GM23338 (cell line): ENCODE measurements at regions not wholly inside any gene's neighbourhood (a gene's known extent, or its start where the extent isn't known, plus 50 kb on each side); places are given as distances from the start of the nearest gene placed in this dataset.

Experiments
- ATAC-seq: fragments of 200-7000 bp; cut with Tn5 transposase; 3 replicates; pipeline ENCODE4 v1.9.1; 2020
- DNase-seq: peaks from one replicate; pipeline ENCODE4 v3.0.0-alpha.2; 2015; ENCODE audit warnings: low spot score
- H2AFZ ChIP-seq: fragments of 200-600 bp; sonication (generic); 2 replicates; pipeline ENCODE4 v1.8.0; 2016; ENCODE audit warnings: antibody characterized with exemption, mild to moderate bottlenecking, moderate library complexity
- H3F3A ChIP-seq: fragments of 200-600 bp; sonication (generic); replicated peaks from 2 replicates; pipeline ENCODE4 v1.8.0; 2017; ENCODE audit warnings: antibody characterized with exemption, mixed run types, low read depth
- H3K27ac ChIP-seq: fragments of 200-600 bp; sonication (generic); 2 replicates; pipeline ENCODE4 v1.6.1; 2016; ENCODE audit warnings: low read depth
- H3K27me3 ChIP-seq: fragments of 200-600 bp; sonication (generic); 2 replicates; pipeline ENCODE4 v1.8.0; 2016; ENCODE audit warnings: mild to moderate bottlenecking, mixed run types, moderate library complexity; ENCODE audit not compliant: insufficient read depth
- H3K36me3 ChIP-seq: fragments of 200-600 bp; sonication (generic); 2 replicates; pipeline ENCODE4 v1.8.0; 2016; ENCODE audit warnings: mild to moderate bottlenecking; ENCODE audit not compliant: insufficient read depth
- H3K4me1 ChIP-seq: fragments of 200-600 bp; sonication (generic); 2 replicates; pipeline ENCODE4 v1.8.0; 2016; ENCODE audit warnings: mild to moderate bottlenecking, moderate library complexity; ENCODE audit not compliant: insufficient read depth
- H3K4me2 ChIP-seq: fragments of 200-600 bp; sonication (generic); 2 replicates; pipeline ENCODE4 v1.7.1; 2017; ENCODE audit warnings: mixed run types
- H3K4me3 ChIP-seq: fragments of 200-600 bp; sonication (generic); 2 replicates; pipeline ENCODE4 v1.6.1; 2016; ENCODE audit warnings: mixed run types
- H3K79me2 ChIP-seq: fragments of 200-600 bp; sonication (generic); replicated peaks from 2 replicates; pipeline ENCODE4 v1.8.0; 2017; ENCODE audit warnings: mild to moderate bottlenecking; ENCODE audit not compliant: insufficient read depth
- H3K9me2 ChIP-seq: fragments of 200-600 bp; sonication (generic); 2 replicates; pipeline ENCODE4 v1.8.0; 2017; ENCODE audit not compliant: insufficient read depth
- H4K20me1 ChIP-seq: fragments of 200-600 bp; sonication (generic); replicated peaks from 2 replicates; pipeline ENCODE4 v1.8.0; 2017; ENCODE audit warnings: mild to moderate bottlenecking; ENCODE audit not compliant: insufficient read depth
- H3K27ac Mint-ChIP-seq: 2 replicates; pipeline ENCODE4 v1.8.0; 2020; ENCODE audit warnings: inconsistent platforms, mild to moderate bottlenecking, moderate library complexity, mixed read lengths
- H3K27me3 Mint-ChIP-seq: 3 replicates; pipeline ENCODE4 v1.8.0; 2022; ENCODE audit warnings: low read depth, mild to moderate bottlenecking, moderate library complexity, mixed read lengths, inconsistent platforms; ENCODE audit not compliant: insufficient read depth, poor library complexity
- H3K36me3 Mint-ChIP-seq: 3 replicates; pipeline ENCODE4 v1.8.0; 2021; ENCODE audit warnings: low read depth, mild to moderate bottlenecking, inconsistent platforms, moderate library complexity, mixed read lengths
- H3K4me1 Mint-ChIP-seq: 3 replicates; pipeline ENCODE4 v1.8.0; 2020; ENCODE audit warnings: mild to moderate bottlenecking, inconsistent platforms, mixed read lengths
- H3K4me3 Mint-ChIP-seq: 3 replicates; pipeline ENCODE4 v1.8.0; 2021; ENCODE audit warnings: moderate library complexity, mild to moderate bottlenecking, inconsistent platforms, mixed read lengths
- H3K9me3 Mint-ChIP-seq: 3 replicates; pipeline ENCODE4 v1.8.0; 2020; ENCODE audit warnings: moderate library complexity, mild to moderate bottlenecking, inconsistent platforms, mixed read lengths
- CREB1 ChIP-seq: fragments of 250-450 bp; sonication (Bioruptor Pico); IDR thresholded peaks from 2 replicates; pipeline ENCODE4 v1.5.0; 2020; ENCODE audit warnings: low read depth, mild to moderate bottlenecking, moderate library complexity
- CTCF ChIP-seq, 2 experiments: fragments of 200-600 bp in 1 of 2; sonication (generic) in 1 of 2; conservative IDR thresholded peaks; 2 replicates each; pipeline versions ENCODE4 v1.5.1 to v1.6.1; 2016 to 2017; ENCODE audit warnings: antibody characterized with exemption in 2 of 2, low read depth in 2 of 2, mild to moderate bottlenecking in 2 of 2, moderate library complexity in 1 of 2
- ETS1 ChIP-seq: IDR thresholded peaks from 2 replicates; pipeline ENCODE4 v1.6.1; 2016; ENCODE audit warnings: antibody characterized with exemption
- EZH2 ChIP-seq: fragments of 200-600 bp; sonication (generic); IDR thresholded peaks from one replicate; pipeline ENCODE4 v1.8.0; 2017; ENCODE audit warnings: antibody characterized with exemption, mild to moderate bottlenecking, low read depth; ENCODE audit not compliant: unreplicated experiment
- EZH2phosphoT487 ChIP-seq: fragments of 200-600 bp; sonication (generic); IDR thresholded peaks from one replicate; pipeline ENCODE4 v1.8.1; 2018; ENCODE audit warnings: antibody characterized with exemption; ENCODE audit not compliant: unreplicated experiment
- JUNB ChIP-seq: IDR thresholded peaks from one replicate; pipeline ENCODE4 v1.6.1; 2016; ENCODE audit warnings: antibody characterized with exemption; ENCODE audit not compliant: unreplicated experiment
- NANOG ChIP-seq: IDR thresholded peaks from 2 replicates; pipeline ENCODE4 v1.6.1; 2016; ENCODE audit warnings: antibody characterized with exemption, borderline replicate concordance
- POLR2AphosphoS5 ChIP-seq: IDR thresholded peaks from 2 replicates; pipeline ENCODE4 v1.6.1; 2016; ENCODE audit warnings: antibody characterized with exemption, low read depth
- REST ChIP-seq: IDR thresholded peaks from one replicate; pipeline ENCODE4 v1.6.1; 2018; ENCODE audit warnings: antibody characterized with exemption; ENCODE audit not compliant: unreplicated experiment
- STAT1 ChIP-seq: IDR thresholded peaks from one replicate; pipeline ENCODE4 v1.6.1; 2016; ENCODE audit warnings: antibody characterized with exemption; ENCODE audit not compliant: unreplicated experiment
- ZNF114 ChIP-seq: fragments of 250-450 bp; sonication (Bioruptor Pico); IDR thresholded peaks from 2 replicates; pipeline ENCODE4 v1.5.0; 2020; ENCODE audit warnings: mild to moderate bottlenecking, moderate library complexity
- ZNF331 ChIP-seq: fragments of 250-450 bp; sonication (Bioruptor Pico); IDR thresholded peaks from 2 replicates; pipeline ENCODE4 v1.5.0; 2020; ENCODE audit warnings: low read depth, mild to moderate bottlenecking, moderate library complexity

- no peak overlapping the region for H3K27ac ChIP-seq
- no peak overlapping the region for H3K4me2 ChIP-seq
- no peaks in the 10 kb centered on the region for H4K20me1 ChIP-seq
- H3F3A ChIP-seq: no peaks in the 10 kb centered on the region
- TF ChIP-seq EZH2: no peak
- TF ChIP-seq EZH2phosphoT487: no peak
- TF ChIP-seq JUNB: no peak
- TF ChIP-seq ETS1: no peak
- TF ChIP-seq ZNF114 (CRISPR knock-in tag): no peak
- ATAC-seq: no peak
- H3K36me3 Mint-ChIP-seq: no peaks in the 10 kb centered on the region
- H2AFZ ChIP-seq: no peak overlapping the region
- no peaks in the 10 kb centered on the region for H3K27me3 ChIP-seq
- H3K9me3 Mint-ChIP-seq: no peaks in the 10 kb centered on the region
- H3K4me1 Mint-ChIP-seq: no peaks in the 10 kb centered on the region
- H3K4me3 Mint-ChIP-seq: no peak overlapping the region
- no peak overlapping the region for H3K27ac Mint-ChIP-seq
- H3K27me3 Mint-ChIP-seq: peaks cover 6% of the 10 kb centered on the region
- H3K9me2 ChIP-seq: no peaks in the 10 kb centered on the region; the same call in 1 of the 2 replicates
- DNase-seq: no peak
- no peaks in the 10 kb centered on the region for H3K4me1 ChIP-seq
- H3K79me2 ChIP-seq: no peaks in the 10 kb centered on the region
- H3K4me3 ChIP-seq: no peak overlapping the region
- no peaks in the 10 kb centered on the region for H3K36me3 ChIP-seq
These were observed 93.6 kb upstream of the PITX1 start for GRCh38 chr5:135127439-135128240.

- Histone ChIP-seq H3K36me3 (no peaks in the 10 kb centered on the region), H3K4me1 (no peaks in the 10 kb centered on the region), H4K20me1 (no peaks in the 10 kb centered on the region), H3K27me3 (no peaks in the 10 kb centered on the region), H3K4me3 (no peak overlapping the region), H3K4me2 (no peak overlapping the region), H2AFZ (no peak overlapping the region), H3K27ac (no peak overlapping the region), H3F3A (no peaks in the 10 kb centered on the region), H3K79me2 (no peaks in the 10 kb centered on the region), H3K9me2 (no peaks in the 10 kb centered on the region; the same call in 1 of the 2 replicates)
- no peak overlapping the region for H3K27ac Mint-ChIP-seq
- DNase-seq (no peak), ATAC-seq (no peak)
- no peaks in the 10 kb centered on the region for H3K36me3 Mint-ChIP-seq
- H3K9me3 Mint-ChIP-seq: no peaks in the 10 kb centered on the region
- peaks cover 6% of the 10 kb centered on the region for H3K27me3 Mint-ChIP-seq
- H3K4me1 Mint-ChIP-seq: no peaks in the 10 kb centered on the region
- no peak overlapping the region for H3K4me3 Mint-ChIP-seq
- TF ChIP-seq REST (no peak), ZNF114 (CRISPR knock-in tag) (no peak), STAT1 (no peak), ETS1 (no peak), EZH2 (no peak), POLR2AphosphoS5 (no peak), CREB1 (CRISPR knock-in tag) (no peak), NANOG (no peak), EZH2phosphoT487 (no peak), CTCF (conservative IDR thresholded peaks at IDR 0.05; ENCODE audit: low read depth in 2 of 2) (no peak), ZNF331 (no peak), JUNB (no peak)
These were observed 92.8 kb upstream of the PITX1 start for GRCh38 chr5:135126688-135127438.
